Activated B cell treated with CpG ODN at 0.5 μM for 24 hours (primary cell): ENCODE measurements at regions not wholly inside any gene's neighbourhood (a gene's known extent, or its start where the extent isn't known, plus 50 kb on each side); places are given as distances from the start of the nearest gene placed in this dataset.
"Not testable (repeated sequence)": the region's sequence is repeated elsewhere in the genome, so short reads cannot be mapped to it uniquely, and the experiment has no call there.

ENCODE experiments used
- ATAC-seq: fragments of 200-7000 bp; cut with Tn5 transposase; one replicate; pipeline ENCODE4 v1.10.0; 2021; ENCODE audit warnings: low read depth, mild to moderate bottlenecking, moderate library complexity
- CTCF ChIA-PET: fragments of 350-600 bp; sonication (Branson Sonifier 250); formaldehyde crosslinking; loops from one replicate; lab custom pipeline; 2021; ENCODE audit warnings: antibody characterized with exemption; lab: Charles Lee
- POLR2A ChIA-PET: fragments of 350-600 bp; sonication (Branson Sonifier 250); formaldehyde crosslinking; loops from one replicate; lab custom pipeline; 2021; ENCODE audit warnings: antibody characterized with exemption; lab: Charles Lee
- DNase-seq: peaks from one replicate; pipeline ENCODE4 v3.0.0; 2022
- H3K27ac Mint-ChIP-seq: one replicate; pipeline ENCODE4 v1.8.0; 2020; ENCODE audit warnings: mixed read lengths
- H3K27me3 Mint-ChIP-seq: one replicate; pipeline ENCODE4 v1.8.0; 2021; ENCODE audit warnings: mixed read lengths
- H3K36me3 Mint-ChIP-seq: one replicate; pipeline ENCODE4 v1.8.0; 2021; ENCODE audit warnings: low read depth, mixed read lengths
- H3K4me1 Mint-ChIP-seq: one replicate; pipeline ENCODE4 v1.8.0; 2021; ENCODE audit warnings: mixed read lengths
- H3K4me3 Mint-ChIP-seq: one replicate; pipeline ENCODE4 v1.8.0; 2020; ENCODE audit warnings: mild to moderate bottlenecking, mixed read lengths
- H3K9me3 Mint-ChIP-seq: one replicate; pipeline ENCODE4 v1.8.0; 2020; ENCODE audit warnings: mixed read lengths
- CTCF ChIP-seq: fragments of 200-600 bp; IDR thresholded peaks from one replicate; pipeline ENCODE4 v1.8.0; 2022; ENCODE audit warnings: antibody characterized with exemption, mild to moderate bottlenecking
- intact Hi-C: fragments of 100-400 bp; cut with micrococcal nuclease; formaldehyde crosslinking; loops from one replicate; pipeline ENCODE4 v1.15.1; 2024

GRCh38 chr6:93842178-93842577 is 422.8 kb upstream of the EPHA7 start:
- no peak for TF ChIP-seq CTCF
- ChIA-PET POLR2A (no interaction called here), CTCF (no interaction called here)
- no peak for ATAC-seq
- Mint-ChIP-seq H3K27ac (no peak overlapping the region), H3K4me3 (no peak overlapping the region), H3K4me1 (no peaks in the 10 kb centered on the region), H3K9me3 (peaks cover 8% of the 10 kb centered on the region), H3K36me3 (no peaks in the 10 kb centered on the region), H3K27me3 (no peaks in the 10 kb centered on the region)
- DNase-seq: no peak
- intact Hi-C loops: no loop called here

- H3K27ac Mint-ChIP-seq, H3K4me3 Mint-ChIP-seq, H3K36me3 Mint-ChIP-seq, POLR2A ChIA-PET, ATAC-seq, DNase-seq, intact Hi-C loops, CTCF ChIA-PET, H3K4me1 Mint-ChIP-seq, H3K27me3 Mint-ChIP-seq: not testable (repeated sequence)
- peaks cover 13% of the 10 kb centered on the region for H3K9me3 Mint-ChIP-seq
Measured at GRCh38 chr6:93835451-93836145, 416.2 kb upstream of the EPHA7 start.

GRCh38 chr6:93835026-93835425 is 415.7 kb upstream of the EPHA7 start:
- peaks cover 13% of the 10 kb centered on the region for H3K9me3 Mint-ChIP-seq
- DNase-seq, H3K4me1 Mint-ChIP-seq, ATAC-seq, intact Hi-C loops, H3K36me3 Mint-ChIP-seq, H3K4me3 Mint-ChIP-seq, H3K27ac Mint-ChIP-seq, CTCF ChIA-PET, H3K27me3 Mint-ChIP-seq, POLR2A ChIA-PET: not testable (repeated sequence)

DNA sequence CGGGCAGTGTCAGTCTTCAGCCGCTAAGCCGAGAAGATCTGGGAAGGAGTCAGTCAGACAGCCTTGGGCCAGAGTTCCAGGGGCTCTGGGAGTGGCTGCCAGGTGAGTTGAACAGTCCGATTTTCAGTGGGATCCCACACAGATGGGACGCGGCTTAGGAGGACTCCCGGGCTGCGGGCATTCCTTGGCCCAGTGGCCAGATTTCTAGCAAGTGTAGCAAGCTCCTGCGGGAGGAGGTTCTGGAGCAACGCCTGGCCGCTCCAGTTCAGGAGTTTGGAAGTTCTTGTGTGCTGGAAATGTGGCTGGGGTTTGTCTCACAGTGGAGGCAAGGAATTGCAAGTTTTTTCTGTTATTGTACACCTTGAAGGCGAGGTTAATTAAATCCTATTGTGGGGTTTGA is 414.0 kb upstream of the EPHA7 start:
- ATAC-seq, H3K27me3 Mint-ChIP-seq, DNase-seq, H3K36me3 Mint-ChIP-seq, H3K4me3 Mint-ChIP-seq, intact Hi-C loops, H3K9me3 Mint-ChIP-seq, POLR2A ChIA-PET, CTCF ChIA-PET, H3K27ac Mint-ChIP-seq, H3K4me1 Mint-ChIP-seq: not testable (repeated sequence)

DNA sequence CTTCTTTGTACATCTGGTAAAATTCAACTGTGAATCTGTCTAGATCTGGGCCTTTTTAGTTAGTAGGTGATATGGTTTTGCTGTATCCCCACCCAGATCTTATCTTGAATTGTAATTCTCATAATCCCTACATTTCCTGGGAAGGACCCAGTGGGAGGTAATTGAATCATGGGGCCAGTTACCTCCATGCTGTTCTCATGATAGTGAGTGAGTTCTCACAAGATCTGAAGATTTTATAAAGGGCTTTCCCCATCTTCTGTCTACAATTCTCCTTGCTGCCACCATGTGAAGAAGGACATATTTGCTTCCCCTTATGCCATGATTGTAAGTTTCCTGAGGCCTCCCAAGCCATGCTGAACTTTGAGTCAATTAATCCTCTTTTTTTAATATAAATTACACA is 410.4 kb upstream of the EPHA7 start:
- ATAC-seq, H3K36me3 Mint-ChIP-seq, CTCF ChIA-PET, H3K27ac Mint-ChIP-seq, H3K9me3 Mint-ChIP-seq, POLR2A ChIA-PET, H3K4me1 Mint-ChIP-seq, H3K4me3 Mint-ChIP-seq, intact Hi-C loops, DNase-seq, H3K27me3 Mint-ChIP-seq: not testable (repeated sequence)

DNA sequence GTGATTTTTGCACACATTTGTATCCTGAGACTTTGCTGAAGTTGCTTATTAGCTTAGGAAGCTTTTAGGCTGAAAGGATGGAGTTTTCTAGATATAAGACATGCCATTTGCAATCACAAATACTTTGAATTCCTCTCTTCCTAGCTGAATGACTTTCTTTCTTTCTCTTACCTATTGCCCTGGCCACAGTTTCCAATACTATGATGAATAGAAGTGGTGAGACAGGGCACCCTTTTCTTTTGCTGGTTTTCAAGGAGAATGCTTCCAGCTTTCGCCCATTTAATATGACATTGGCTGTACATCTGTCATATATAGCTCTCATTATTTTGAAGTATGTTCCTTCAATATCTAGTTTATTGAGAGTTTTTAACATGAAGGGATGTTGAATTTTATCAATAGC is 409.6 kb upstream of the EPHA7 start:
- H3K9me3 Mint-ChIP-seq: no peaks in the 10 kb centered on the region
- no peak overlapping the region for H3K27ac Mint-ChIP-seq
- ChIA-PET POLR2A (no interaction called here), CTCF (no interaction called here)
- H3K36me3 Mint-ChIP-seq: no peaks in the 10 kb centered on the region
- no peak overlapping the region for H3K4me3 Mint-ChIP-seq
- ATAC-seq (no peak), DNase-seq (no peak)
- H3K4me1 Mint-ChIP-seq: no peaks in the 10 kb centered on the region
- TF ChIP-seq CTCF: no peak
- intact Hi-C loops: no loop called here
- no peaks in the 10 kb centered on the region for H3K27me3 Mint-ChIP-seq

GRCh38 chr6:93828553-93828952 is 409.2 kb upstream of the EPHA7 start:
- Mint-ChIP-seq H3K4me1 (no peaks in the 10 kb centered on the region), H3K4me3 (no peak overlapping the region), H3K36me3 (no peaks in the 10 kb centered on the region), H3K27me3 (no peaks in the 10 kb centered on the region), H3K27ac (no peak overlapping the region), H3K9me3 (no peaks in the 10 kb centered on the region)
- POLR2A ChIA-PET: no interaction called here
- CTCF ChIA-PET: no interaction called here
- intact Hi-C loops: no loop called here
- DNase-seq: no peak
- no peak for ATAC-seq
- TF ChIP-seq CTCF: no peak
